HG02852 (cell line): ENCODE measurements at regions not wholly inside any gene's neighbourhood (a gene's known extent, or its start where the extent isn't known, plus 50 kb on each side); places are given as distances from the start of the nearest gene placed in this dataset.
A peak's percentile ranks its signal among the peaks of the same experiment; 100 is the strongest.
"Not testable (repeated sequence)": the region's sequence is repeated elsewhere in the genome, so short reads cannot be mapped to it uniquely, and the experiment has no call there.

ENCODE experiments used
- ATAC-seq: cut with Tn5 transposase; IDR thresholded peaks from one replicate; pipeline ENCODE4 v1.9.1; 2021; ENCODE audit warnings: mild to moderate bottlenecking, moderate library complexity; ENCODE audit not compliant: unreplicated experiment

DNA sequence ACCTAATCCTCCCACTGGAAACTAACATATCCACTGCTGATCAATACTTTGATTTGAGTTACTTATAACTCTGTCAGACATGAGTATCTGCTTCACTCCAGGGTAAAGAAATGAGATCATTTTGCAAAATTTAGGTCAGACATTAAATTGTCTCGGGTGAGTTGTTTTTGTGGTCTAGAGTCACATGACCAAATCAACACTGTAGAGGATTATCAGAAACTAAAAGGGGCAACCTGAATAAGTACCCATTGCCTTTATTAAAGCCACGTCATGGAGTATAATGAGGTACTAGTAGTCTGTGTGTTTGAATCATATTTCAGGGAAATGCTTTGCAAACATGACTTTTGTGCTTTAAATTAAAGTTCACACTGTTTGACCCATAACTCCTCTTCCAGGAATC, 107.7 kb upstream of the ADO start:
- no peak for ATAC-seq

DNA sequence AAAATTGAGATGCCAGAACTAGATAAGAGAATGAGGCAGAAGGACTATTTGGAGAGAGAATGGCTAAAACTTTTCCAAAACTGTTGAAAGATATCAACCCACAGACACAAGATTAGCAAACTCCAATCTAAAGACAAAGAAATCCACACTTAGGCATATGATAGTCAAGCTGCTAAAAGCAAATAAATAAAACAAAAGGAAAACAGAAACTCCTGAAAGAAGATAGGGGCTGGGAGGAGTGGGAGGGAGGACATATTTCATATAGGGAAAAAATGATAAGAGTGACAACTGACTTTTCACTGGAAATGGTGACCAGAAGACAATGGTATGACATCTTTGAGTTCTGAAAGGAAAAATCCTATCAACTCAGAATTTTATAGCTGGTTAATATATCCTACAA, 105.4 kb upstream of the ADO start:
- ATAC-seq, result no peak

DNA sequence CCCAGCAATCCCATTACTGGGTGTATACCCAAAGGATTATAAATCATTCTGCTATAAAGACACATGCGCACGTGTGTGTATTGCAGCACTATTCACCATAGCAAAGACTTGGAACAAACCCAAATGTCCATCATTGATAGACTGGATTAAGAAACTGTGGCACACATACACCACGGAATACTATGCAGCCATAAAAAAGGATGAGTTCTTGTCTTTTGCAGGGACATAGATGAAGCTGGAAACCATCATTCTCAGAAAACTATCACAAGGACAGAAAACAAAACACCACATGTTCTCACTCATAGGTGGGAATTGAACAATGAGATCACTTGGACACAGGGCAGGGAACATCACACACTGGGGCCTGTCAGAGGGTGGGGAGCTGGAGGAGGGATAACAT, 100.4 kb upstream of the ADO start:
- ATAC-seq, result not testable (repeated sequence)

DNA sequence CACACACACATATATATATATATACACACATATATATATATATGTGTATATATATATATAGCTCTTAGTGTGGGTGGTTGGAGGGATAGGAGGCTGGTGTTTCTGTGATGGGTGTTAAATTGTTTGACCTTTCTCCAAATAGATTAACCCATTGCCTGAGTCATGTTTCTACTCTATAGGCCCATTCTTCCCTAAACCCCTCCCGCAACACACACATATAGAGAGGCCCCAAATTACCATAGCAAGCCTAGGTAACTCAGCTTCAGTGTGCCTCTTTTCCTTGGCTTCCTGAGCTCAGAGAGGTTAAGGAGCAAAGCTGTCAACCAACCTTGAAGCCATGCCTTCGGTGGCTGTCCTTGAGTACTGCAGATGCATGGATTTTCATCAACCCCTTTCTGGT, 98.7 kb upstream of the ADO start:
- no peak for ATAC-seq

DNA sequence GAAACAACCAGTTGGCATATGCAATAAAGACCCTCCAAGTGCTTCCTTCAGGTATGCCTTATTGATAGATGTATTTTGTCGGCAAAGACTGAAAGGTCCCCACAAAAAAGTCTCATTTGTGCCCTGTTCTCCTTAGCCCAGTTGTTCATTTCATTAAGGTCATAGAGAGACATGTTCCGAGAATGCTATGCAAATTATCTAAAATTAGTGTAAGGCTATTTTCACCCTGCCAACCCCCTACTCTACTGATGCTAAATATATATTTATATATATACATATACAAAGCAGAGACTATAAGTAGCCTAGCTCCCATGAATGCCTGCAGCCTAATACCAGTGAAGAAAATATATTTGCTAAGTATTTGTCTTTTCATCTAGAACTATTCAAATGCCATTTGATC, 96.7 kb upstream of the ADO start:
- ATAC-seq, result peak; percentile 77

DNA sequence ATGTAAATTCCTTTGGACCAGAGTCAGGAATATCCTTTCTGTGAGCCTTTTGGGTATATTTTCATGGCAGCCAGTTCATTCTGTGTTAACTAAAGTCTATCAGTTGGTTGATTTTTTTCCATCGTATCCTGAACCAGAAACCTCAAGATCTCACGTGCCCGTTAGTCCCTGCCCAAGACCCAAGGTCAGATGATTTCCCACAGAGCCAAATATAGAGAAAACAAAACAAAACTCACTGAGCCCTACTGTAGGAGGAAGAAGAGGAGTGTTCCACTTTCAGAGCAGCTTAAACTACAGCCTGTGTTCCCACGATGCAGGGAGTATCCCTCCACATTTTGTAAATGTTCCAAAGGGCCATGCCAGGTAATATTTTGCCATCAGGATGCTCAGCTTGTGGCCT, 96.0 kb upstream of the ADO start:
- peak; percentile 52 for ATAC-seq

DNA sequence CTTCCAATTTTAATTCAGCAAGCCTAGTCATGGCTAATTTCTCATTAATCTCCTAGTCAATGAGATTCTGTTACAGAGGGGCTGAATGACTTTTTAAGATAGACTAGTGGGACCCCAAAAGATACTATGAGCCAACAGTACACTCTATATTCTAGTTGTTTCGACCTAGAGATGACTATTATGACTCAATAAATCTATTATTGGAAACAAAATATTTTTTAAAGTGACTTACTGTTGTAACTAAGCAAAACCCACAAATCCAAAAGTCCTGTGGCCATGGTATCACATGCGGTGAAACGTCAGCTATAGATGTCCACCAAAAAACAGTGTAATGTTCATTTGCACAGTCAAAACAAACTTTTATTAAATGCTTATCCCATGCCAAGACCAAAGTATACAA, 95.3 kb upstream of the ADO start:
- peak; percentile 22 for ATAC-seq

DNA sequence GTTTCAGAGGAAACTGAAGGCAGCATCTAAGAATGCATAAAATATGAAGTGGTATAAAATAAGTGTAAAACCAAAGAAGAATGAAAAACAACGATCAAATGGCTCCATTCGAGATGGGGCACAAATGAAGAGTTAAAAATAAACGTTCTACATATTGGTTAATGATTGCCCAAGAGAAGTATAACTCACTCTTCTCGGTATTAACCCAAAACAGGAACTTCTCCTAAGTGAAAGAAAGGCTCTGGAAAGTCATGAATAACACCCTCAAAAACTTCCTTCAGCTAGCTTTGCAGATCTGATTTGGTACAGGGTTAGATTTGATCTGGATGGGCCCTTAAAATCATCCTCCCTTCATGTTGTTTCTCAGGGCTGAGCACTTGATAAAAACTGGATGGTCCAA, 94.3 kb upstream of the ADO start:
- ATAC-seq, result no peak

DNA sequence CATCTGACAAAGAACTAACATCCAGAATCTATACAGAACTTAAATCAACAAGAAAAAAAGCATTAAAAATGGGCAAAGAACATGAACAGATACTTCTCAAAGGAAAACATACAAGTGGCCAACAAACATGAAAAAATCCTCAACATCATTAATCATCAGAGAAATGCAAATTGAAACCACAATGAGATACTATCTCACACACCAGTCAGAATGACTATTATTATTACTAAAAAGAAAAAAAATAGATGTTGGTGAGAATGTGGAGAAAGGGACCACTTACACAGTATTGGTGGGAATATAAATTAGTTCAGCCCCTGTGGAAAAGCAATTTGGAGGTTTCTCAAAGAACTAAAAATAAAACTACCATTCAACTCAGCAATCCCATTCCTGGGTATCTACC, 89.1 kb upstream of the ADO start:
- ATAC-seq, result no peak

DNA sequence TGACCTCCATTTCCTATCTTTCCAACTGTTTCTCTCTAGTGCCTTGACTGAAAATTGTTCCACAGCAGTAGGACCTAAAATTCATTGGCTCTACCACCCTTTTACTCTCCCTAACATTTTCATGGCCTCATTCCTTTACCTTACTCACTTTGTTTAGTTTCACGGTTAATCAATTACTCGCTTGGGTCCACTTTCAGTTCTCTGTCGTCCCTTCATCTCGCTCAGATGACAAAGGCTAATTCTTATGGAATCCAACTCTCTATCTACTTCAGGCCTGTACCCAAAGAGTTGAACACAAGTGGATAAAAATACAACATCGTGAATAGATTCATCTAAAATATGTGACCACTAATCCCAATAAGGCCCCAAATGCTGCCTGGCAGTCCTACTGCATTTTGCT, 85.9 kb upstream of the ADO start:
- ATAC-seq, result no peak

DNA sequence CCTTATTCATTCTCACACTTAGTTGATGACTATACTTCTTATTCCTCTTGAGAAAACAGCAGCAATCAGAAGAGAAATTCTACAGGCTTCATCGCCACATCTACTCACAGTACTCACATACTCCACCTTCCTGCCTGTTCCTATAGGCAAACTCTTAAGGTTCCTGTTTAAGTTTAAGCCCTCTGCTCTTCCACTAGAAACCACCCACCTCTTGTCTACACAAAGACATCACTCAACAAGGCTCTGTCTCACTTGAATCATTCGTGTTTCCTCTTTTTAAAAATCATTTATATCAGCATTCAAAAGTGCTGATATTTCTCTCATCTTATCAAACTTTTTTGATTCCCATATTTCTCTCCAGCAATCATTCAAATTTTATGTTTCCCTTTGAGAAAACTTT, 85.5 kb upstream of the ADO start:
- no peak for ATAC-seq

DNA sequence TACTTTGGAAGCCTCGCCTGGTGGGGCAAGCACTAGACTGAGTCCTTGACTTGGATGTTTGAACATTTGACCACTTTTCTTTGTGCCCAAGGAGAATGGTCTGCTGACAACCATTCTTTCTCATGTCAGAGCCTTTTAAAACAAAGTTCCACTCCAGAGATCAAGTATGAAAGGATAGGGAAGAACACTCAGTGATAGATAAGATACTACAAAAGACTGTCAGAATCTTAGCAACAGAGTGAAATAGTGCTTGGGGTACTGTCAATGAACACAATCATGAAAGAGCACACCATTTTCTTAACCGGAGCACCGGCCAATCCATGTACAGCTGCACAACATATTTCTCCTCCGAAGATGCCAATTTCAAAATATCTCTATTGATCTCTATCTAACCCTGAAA, 82.8 kb upstream of the ADO start:
- ATAC-seq, result no peak

DNA sequence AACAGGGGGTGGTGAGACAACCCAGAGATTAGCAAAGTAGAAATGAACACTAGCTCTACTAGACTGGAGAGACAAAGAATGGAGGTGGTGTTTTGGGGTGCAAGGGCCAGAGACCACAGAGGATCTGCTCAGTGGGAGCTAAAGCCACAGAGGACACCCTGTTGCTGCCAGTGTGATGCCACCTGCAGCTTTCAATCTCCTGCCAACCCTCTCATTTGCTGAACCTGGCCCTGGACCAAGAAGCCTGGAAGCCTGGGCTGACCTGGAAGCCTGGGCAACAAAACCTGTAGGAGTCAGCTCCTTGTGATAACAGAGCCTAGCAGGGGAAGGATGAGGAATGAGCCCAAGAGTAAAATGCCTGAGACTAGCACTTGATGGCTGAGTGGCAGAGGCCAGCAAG, 81.1 kb upstream of the ADO start:
- no peak for ATAC-seq

DNA sequence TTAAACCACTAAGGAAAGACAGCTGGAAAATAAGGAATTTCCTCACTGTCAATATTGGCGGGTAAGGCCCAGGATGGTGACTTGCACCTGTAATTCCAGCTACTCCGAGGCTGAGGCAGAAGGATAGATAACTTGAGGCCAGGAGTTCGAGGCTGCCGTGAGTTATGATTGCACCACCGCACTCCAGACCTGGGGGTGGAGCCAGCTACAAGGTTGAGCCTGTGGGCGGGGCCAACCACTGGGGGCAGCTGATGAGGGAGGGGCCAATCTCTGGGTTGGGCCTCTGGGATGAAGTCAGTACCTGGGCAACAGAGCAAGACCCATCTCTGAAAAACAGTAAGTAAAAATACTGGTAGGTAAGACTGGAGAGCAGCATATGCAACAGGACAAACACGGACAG, 80.1 kb upstream of the ADO start:
- no peak for ATAC-seq

DNA sequence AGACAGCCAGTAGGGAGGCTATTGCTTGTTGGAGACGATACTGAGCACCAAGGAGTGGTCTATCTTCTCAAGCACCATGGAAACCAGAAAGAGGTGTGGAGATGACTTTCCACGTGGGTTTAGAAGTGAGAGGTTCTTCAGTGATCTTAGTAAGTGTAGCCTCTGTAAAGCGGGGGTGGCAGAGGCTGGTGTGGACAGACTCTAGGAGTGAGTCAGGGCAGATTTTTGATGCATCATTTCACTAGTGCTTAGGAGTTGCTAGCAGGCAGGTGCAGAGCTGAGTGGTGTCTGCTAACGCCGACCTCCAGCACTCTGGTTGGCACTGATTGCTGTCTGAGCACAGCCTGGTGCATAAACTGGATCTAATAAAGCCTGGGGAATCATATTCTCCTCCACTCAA, 78.4 kb upstream of the ADO start:
- ATAC-seq, result peak; percentile 97

DNA sequence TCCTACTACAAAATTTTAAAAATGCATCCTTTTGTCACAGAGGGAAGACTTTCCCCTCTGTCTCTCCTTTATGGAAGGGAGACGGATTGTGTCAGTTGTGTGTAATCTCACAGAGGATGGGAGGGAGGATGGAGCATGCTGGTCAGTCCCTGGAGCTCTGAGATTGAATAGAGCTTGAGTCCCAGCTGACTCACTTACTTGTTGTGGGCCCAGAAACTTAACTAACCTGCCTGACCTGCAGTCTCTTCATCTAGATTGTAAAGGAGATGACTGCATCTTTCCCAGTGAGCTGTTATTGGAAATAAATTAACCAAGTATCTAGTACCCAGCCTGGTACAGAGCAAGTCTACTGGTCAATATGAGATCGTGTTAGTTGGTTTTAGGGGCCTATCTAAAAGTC, 77.9 kb upstream of the ADO start:
- no peak for ATAC-seq

DNA sequence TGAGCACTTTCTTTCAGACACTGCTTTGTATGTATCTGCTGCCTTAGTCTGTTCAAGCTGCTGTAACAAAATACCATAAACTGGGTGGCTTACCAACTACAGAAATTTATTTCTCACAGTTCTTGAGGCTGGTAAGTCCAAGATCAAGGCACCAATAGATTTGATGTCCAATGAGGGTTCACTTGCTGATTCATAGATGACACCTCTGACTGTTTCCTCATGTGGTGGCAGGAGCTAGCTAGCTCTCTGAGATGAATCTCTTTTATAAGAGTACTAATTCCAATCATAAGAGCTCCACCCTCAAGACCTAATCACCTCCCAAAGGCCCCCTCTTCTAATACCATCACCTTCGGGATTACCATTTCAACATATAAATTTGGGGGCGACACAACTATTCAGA, 76.6 kb upstream of the ADO start:
- ATAC-seq, result no peak

DNA sequence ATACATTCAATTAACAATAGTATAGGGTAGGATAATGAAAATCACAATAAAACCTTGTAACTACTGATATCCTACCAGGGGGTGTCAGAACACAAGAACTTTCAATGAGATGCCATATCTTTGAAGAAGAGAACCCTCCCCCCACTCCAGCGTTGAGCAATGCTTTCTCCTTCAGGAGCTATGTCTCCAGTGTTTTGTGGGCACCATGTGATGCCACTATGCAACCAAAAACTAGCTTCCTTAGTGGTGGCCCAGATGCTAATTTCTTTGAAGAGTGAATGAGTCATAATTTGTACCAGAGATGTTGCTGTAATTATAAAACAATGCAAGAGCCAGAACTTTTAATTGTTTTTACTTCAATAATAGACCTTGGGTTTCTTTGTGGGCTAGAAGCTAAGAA, 76.0 kb upstream of the ADO start:
- no peak for ATAC-seq

DNA sequence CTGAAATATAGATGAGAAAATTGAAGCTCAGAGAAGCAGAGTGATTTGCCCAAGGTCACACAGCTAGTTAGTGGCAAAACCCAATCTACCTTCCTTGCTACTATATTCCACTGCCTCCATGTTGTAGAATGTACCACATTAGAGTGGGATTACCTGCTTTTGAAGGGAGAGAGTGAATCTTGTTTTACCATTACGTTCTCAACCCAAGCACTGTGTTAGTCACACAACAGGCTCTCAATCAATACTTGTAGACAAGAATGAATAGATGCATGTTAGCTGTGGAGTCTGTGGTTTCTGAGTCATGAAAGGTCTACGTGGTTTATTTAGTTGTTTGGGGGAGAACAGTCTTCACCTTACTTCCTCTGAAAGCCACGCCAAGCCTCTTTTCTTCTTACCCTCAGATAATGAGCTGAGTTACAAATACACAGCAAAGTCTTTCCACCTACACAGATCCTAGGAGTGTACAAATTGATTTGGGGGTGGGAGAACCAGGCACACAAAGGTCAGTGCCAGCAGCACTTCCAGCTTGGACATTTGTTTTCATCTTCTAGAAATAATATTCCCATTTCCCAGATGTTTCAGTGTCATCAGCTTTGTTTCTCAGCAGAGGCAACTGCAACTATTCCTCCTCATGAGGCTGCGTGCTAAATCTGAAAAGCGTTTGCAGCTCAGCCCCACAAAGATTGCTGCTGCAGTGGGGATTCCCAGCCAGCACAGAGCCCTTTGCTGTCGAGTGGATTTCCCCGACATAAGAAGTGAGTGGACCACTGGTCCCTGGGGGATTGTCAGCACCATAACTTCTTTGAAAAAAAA, 71.5 kb upstream of the ADO start:
- ATAC-seq, result peak; percentile 79

DNA sequence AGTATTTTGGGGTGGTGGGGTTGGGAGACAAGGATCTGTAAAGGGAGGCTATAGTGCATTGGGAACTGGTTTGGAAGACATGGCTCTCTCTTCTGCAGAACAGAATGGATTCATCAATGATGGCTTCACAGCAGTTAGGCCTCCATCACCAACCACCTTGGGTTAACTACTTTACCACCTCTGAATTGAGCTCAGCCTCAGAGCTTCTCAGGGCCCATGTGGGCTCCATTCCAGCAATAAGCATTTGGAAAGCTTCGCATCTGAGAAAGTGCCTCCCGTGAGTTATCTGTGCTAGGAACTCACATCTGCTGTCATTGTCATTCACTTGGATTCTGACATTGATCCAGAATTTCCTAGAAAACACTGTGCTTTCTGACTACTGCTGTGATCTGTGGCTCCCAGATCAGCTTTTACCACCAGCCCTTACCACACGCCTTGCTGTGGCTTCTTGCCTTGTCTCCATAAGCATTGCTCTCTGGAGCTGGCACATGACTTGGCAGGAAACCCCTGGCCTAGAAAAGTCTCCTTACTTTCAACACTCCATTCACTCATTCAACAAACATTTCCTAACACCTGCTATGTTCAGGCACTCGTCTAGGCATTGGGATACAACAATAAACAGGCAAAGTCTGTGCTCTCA, 70.7 kb upstream of the ADO start:
- ATAC-seq, result peak; percentile 3

DNA sequence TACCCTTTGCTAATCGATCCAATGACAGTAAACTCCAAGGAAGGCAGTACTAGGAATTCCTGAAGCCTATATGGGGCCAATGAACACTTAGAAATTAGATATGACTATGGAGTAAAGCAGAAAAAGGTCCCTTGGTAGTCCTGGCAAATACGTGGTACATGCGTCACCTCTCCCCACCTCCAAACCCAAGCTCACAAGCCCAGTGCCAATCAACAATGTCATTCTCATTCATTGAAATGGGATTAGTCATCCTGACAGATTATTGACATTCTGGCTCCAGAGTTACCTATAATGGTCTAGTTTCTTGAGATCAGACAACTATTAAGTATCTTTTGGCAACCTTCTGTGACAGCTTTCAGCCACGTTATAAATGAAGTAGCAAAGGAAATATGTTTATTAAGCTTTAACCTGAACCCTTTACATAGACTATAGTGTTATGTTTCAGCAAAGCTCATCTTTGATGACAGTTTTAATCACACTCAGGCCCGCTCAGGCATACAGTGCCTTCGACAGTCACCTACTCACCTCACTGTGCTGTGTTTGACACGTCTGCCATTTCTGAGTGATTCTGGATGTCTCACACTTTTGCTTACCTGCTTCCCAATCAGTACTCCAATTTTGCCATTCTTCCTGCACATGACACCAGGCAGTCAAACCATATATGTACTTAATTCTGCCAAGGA, 69.6 kb upstream of the ADO start:
- no peak for ATAC-seq

DNA sequence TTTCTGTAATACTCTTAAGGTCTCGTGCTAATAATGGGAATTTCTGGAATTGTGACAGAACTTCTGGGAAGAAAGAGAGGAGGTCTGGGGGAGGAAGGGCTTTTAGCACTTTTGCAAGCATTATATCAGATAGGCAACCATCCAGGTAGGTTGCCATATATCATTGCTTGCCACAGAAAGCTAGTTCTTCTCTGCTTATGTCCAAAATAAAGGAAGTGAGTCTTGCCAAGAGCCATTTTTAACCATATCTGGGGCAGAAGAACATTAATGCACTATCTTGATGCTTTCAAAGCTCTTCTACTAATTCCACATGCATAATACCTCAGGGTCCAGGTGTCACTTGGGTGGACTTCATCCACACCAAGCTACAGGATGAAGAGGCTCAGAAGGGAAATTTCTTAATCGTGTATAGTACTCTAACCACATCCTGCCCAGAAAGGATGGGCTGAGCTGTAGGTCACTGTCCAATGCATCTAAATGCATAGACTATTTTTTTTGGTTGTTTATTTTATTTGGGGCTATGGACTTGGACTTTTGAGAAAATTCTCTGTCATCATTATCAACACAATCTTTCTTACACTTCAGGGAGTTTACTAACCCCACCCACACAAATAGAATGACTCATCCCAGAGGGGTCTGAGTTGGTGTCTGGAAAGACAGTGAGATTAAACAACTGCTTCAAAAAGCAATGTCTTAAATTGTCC, 68.9 kb upstream of the ADO start:
- peak; percentile 53 for ATAC-seq
